ENCODE measurements at regions not wholly inside any gene's neighbourhood (a gene's known extent, or its start where the extent isn't known, plus 50 kb on each side); places are given as distances from the start of the nearest gene placed in this dataset.
"Not testable (repeated sequence)": the region's sequence is repeated elsewhere in the genome, so short reads cannot be mapped to it uniquely, and the experiment has no call there.

- DNase-seq = no peak
Measured at GRCh38 chrY:12464155-12464554, 236.9 kb upstream of the USP9Y start.

DNA sequence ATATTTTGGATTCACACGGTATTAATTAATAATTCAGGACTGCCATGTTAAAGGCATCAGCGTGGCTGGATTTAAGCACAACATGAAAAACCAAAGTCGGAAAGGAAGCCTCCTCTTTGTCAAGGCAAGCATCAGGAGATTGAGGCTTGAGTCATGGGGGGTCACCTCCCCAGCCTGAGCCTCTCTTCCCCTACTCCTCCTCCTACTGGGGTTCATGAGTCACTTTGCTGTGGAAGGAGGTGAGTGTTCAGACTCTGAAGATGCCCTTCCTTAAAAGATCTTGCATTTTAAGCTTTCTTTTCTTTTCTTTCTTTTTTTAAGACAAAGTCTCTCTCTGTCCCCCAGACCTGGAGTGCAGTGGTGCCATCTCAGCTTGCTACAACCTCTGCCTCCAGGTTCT lies 235.3 kb upstream of the USP9Y start:
- no peak for DNase-seq

DNA sequence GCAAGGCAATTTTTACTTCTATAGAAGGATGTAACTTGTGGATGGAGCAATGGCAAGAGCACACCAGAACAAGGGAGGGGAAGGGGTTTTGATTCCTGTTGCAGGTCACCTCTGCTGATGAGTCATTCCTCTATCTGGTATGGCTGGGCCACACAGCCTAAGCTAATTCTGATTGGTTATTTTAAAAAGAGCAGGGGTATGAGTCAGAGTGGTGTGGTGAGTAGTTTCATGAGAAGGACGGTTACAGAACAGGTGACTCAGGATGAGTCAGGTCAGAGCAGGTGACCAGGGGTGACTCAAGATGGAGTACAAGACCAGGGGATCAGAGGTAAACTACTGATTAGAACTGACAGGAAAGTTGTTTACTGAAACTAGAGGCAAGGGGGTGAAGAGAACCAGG lies 231.9 kb upstream of the USP9Y start:
- no peak for DNase-seq

DNA sequence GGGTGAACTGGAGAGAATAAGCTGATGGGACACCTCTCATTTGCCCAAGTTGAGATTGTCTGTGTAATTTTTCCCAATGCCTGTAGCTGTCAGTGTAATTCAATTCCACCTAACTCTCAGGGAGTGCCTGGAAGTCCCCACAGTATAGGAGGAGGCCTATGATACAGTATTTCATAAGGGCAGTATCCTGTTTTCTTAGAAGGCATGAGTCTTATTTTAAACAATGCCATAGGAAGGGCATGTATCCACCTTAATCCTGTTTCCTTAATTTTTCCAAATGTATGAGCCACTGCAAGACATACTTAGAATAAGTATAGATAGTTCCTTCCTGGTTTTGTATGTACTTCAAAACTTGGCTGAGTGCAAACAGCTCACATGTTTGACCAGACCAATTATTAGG lies 226.6 kb upstream of the USP9Y start:
- DNase-seq = no peak

DNA sequence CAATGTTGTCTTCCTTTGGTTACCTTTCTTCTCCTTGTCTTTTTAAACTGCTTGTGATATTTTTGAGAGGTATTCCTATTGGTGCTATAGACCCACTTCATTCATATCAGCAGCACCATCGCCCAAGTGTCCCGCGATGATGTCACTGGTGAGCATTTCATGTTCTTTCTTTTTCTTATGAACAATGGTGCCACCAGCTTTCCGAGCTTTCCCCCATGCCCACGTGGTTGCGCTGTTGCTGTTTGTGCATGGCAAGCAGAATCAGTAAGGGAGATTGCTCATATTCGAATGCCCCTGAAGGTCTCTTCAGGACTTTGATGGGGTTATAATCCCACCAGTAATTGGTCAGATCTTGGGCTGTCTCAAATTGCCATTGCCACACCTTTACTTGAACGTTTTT lies 221.6 kb upstream of the USP9Y start:
- peak; percentile 45 for DNase-seq

GRCh38 chrY:12483394-12483793 lies 217.6 kb upstream of the USP9Y start:
- DNase-seq = no peak

GRCh38 chrY:12490558-12491209 lies 210.3 kb upstream of the USP9Y start:
- no peak for DNase-seq

- DNase-seq = no peak
Measured at GRCh38 chrY:12492218-12492617, 208.8 kb upstream of the USP9Y start.

DNA sequence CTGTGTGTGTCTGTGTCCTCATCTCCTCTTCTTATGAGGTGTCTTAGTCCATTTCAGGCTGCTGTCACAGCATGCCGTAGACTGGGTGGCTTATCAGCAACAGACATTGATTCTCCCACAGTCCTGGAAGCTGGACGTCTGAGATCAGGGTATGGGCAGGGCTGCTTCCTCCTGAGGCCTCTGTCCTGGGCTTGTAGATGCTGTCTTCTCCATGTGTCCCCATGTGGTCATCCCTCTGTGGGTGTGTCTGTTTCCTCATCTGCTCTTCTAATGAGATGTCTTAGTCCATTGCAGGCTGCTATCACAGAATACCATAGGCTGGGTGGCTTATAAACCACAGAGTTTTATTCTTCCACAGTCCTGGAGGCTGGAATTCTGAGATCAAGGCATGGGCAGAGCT lies 205.0 kb upstream of the USP9Y start:
- no peak for DNase-seq

GRCh38 chrY:12500096-12500495 lies 200.9 kb upstream of the USP9Y start:
- DNase-seq = no peak

GRCh38 chrY:12504028-12504427 lies 197.0 kb upstream of the USP9Y start:
- DNase-seq = not testable (repeated sequence)

- no peak for DNase-seq
Measured at GRCh38 chrY:12517338-12517737, 183.7 kb upstream of the USP9Y start.

- DNase-seq = no peak
Measured at GRCh38 chrY:12525206-12525605, 175.8 kb upstream of the USP9Y start.

GRCh38 chrY:12526362-12527063 lies 174.5 kb upstream of the USP9Y start:
- DNase-seq = no peak

DNA sequence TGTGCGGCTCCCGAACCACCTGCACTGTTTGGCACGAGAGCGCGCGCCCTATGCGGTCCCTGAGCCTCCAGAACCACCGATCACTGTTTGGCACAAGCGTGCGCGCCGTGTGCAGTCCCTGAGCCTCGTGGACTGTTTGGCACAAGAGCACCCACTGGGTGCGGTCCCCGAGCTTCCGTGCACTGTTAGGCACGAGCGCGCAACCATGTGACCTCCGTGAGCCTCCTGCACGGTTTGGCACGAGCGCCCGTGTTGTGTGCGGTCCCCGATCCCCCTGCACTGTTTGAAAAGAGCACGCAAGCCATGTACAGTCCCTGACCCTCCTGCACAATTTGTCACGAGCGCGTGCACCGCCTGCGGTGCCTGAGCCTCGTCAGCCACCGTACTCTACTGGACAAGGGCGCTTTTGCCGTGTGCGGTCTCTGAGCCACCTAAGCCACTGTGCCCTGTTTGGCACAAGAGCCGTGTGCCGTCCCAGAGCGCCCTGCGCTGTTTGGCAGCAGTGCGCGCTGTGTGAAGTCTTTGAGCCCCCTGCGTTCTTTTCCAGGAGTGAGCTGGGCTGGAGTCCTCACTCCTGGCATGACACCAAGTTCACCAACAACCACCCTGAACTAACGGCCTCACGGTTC lies 163.7 kb upstream of the USP9Y start:
- no peak for DNase-seq

DNA sequence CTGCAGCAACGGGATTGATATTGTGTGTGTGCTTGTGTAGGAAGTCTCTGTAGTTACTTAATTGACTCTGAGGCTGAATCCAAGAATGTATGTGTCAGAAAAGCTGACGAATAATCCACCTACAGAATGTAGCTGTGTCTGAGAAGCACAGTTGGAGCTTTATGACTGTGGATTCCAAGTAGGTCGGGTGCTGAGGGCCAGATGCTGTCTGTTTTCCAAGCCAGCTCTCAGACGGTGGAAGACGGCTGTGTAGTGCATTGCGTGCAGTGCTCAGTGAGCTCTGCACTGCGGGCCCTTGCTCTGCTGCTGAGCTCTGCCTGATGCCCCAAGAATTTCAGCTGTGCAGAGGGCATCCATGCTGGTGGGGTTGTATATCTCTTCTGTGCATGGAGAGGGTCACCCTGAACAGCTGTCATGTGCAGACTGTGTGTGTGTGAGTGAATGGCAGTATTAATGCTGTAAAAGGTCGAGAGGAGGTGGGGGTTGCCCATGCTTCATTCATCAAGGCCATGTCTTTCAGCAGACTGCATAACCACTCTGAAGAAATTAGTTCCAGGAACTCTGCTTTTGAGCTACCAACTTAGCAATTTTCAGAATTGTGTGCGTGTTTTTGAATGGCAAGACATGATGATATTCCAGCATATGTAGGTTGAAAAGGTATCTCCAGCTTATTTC lies 154.1 kb upstream of the USP9Y start:
- DNase-seq = no peak

GRCh38 chrY:12552471-12553283 lies 148.4 kb upstream of the USP9Y start:
- peak; percentile 26 for DNase-seq

GRCh38 chrY:12553909-12554308 lies 147.1 kb upstream of the USP9Y start:
- DNase-seq = no peak

GRCh38 chrY:12555005-12555404 lies 146.0 kb upstream of the USP9Y start:
- no peak for DNase-seq

- DNase-seq = no peak
Measured at GRCh38 chrY:12559007-12559406, 142.0 kb upstream of the USP9Y start.

DNA sequence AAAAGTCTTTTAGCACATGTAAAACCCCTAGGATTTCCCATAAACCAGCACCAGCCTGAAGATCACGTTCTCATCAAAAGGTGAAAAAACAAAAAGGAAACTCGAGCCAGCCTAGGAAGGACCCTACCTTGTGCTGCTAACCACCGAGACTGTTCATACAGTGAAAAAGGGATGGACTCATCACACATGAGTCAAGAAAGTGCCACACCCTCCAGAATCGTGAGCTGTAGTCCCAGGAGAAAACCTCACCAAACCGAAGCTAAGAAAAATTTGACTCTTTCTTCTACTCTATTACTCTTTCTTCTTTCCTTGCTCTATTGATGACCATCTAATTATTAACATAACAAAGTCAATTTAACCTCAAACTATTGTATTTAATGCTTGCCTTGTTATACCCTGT lies 124.8 kb upstream of the USP9Y start:
- no peak for DNase-seq

- no peak for DNase-seq
Measured at GRCh38 chrY:12593532-12594216, 107.4 kb upstream of the USP9Y start.
